GM12873 (cell line): ENCODE measurements at regions not wholly inside any gene's neighbourhood (a gene's known extent, or its start where the extent isn't known, plus 50 kb on each side); places are given as distances from the start of the nearest gene placed in this dataset.

ENCODE experiments used
- CTCF ChIP-seq: IDR thresholded peaks from 2 replicates; pipeline ENCODE4 v1.5.1; 2012; ENCODE audit warnings: low read depth, mild to moderate bottlenecking, moderate library complexity, low read length, control low read depth; ENCODE audit not compliant: insufficient read depth; ENCODE audit errors: missing control alignments

DNA sequence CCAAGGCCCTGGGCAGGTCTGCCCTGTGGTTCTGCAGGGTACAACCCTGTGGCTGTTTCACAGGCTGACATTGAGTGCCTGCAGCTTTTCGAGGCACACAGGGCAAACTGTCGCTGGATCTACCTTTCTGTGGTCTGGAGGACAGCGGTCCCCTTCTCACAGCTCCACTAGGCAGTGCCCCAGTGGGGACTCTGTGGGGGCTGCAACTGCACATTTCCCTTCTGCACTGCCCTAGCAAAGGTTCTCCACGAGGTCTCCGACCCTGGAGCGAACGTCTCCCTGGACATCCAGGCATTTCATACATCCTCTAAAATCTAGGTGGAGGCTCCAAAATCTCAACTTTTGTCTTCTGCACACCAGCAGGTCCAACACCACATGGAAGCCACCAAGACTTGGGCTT lies 1645.2 kb upstream of the CDH6 start:
- no peak for TF ChIP-seq CTCF

DNA sequence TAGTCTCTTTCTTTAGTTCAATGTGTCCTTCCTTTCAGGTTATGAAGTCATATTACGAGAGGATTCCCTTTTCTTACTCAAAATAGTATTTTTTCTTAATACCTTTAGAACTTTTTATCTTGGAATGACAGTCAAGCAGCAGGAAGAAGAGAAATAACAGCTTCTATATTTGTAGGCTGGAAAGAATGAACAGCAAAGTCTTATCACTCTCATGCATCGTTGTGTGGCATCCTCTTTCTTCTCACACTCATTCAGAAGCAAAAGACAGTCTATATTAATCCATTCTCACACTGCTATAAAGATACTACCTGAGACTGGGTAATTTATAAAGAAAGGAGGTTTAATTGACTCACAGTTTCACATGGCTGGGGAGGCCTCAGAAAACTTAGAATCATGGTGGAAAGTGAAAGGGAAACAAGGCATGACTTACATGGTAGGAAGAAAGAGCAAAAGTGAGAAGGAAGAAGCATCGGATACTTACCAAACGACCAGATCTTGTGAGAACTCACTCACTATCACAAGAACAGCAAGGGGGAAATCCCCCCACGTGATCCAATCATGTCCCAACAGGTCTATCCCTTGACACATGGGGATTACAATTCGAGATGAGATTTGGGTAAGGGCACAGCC lies 1646.1 kb upstream of the CDH6 start:
- no peak for TF ChIP-seq CTCF

GRCh38 chr5:29543501-29543900 lies 1650.0 kb upstream of the CDH6 start:
- no peak for TF ChIP-seq CTCF

DNA sequence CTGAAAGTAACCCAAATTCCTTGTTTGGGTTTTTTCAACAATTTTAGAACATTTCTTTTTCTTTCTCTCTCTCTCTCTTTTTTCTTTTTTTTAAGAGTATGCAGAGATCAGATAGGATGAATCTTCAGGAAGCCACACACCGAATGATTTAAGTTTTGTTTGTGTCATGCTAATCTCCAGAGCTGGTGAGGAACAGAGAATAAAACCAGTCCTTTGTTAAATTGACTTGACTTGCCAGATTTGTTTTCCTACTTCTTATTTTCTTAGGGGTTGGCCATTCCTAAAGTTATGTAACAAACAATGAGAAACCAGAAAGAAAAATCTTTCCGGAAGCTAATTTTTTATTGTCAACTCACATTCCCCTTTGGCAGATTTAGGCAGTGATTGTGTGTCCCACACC lies 1669.3 kb upstream of the CDH6 start:
- no peak for TF ChIP-seq CTCF

DNA sequence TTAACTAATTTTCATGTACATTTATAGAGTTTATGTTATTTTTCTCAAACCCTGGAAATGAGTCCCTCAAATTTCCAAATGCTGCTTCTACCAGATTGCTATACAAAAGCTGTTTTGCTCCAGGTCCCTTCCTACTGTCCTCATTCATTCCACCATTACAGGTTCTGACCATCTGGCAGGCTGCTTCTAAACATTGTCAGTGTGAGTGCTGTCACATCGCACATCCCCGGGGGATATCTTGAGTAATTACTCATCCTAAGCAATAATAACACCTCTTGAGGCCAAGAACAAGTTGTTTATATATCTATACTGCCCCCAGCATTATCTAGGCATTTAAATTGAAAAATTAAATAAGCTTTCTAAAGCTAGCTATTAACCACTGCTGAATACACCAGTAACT lies 1675.3 kb upstream of the CDH6 start:
- TF ChIP-seq CTCF = no peak

DNA sequence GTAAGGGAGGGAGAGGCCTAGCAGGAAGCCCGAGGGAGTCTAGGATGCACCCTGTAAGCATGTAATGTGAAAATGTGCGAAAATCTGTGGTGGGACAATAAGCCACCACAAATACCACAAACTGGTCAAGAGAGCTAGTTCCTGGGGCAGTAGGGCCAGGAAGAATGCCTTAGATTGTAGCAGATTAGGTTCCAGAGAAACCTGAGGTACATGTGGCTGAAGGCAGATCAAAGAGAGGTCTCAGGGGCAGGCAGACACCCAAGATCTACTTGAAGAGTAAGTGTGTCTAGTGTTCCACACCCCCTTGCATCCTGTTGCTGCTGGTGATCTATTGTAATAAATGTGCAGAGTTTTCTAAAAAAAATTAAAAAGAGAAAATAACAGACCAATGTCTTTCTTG lies 1677.3 kb upstream of the CDH6 start:
- TF ChIP-seq CTCF = no peak

GRCh38 chr5:29508131-29508530 lies 1685.4 kb upstream of the CDH6 start:
- TF ChIP-seq CTCF = no peak
